GDM1 (cell line): ENCODE measurements at regions not wholly inside any gene's neighbourhood (a gene's known extent, or its start where the extent isn't known, plus 50 kb on each side); places are given as distances from the start of the nearest gene placed in this dataset.
"Not testable (repeated sequence)": the region's sequence is repeated elsewhere in the genome, so short reads cannot be mapped to it uniquely, and the experiment has no call there.

Experiments used
- DNase-seq: peaks from one replicate; lab custom pipeline; 2025; lab: John Stamatoyannopoulos, UW

DNA sequence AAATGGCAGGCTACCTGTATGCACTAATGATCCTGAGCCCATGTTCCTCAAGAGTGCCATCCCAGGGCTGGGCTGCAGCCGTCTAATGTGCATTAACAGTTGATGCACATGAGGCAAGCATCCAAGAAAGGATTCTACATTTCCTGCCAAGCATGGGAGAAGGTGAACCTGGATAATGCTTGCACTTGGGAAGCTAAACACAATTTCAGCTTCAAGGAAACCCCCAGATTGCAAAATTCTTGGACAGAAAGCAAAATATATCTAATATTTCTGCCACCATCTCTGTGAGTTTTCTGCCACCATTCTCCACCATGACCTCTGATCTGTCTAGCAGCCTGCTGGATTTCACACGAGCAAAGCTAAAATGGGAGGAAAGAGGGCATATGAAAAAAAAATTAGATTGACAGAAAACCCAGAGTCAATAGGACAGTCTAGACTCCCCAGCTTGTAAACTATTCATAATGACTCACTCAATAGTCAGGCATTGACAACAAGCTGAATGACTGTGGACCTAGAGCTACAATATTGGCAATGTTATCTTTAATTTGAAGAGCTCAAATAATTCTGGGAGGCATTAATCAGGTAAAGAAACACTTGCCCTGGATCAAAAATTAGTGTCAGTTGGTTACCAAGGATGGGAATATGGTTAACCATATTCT lies 91.9 kb upstream of the BCL2L14 start:
- no peak for DNase-seq

DNA sequence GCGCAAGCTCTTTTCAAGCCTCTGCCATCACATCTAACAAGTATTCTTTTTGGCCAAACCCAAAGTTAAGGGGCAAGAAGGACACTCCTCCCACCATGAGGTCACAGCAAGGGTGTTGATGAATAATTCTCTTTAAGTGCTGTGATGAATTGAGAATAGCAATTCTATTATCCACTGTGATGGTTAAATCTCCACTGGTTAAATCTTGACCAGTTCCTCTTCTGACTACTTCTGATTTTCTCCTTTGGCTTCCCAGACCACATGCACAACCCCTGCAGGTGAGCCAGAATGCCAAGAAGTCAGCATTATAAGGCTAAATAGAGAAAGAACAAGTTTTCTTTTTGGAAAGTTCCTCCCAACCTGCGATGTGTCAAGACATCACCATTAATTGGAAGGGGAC lies 90.6 kb upstream of the BCL2L14 start:
- DNase-seq: no peak

DNA sequence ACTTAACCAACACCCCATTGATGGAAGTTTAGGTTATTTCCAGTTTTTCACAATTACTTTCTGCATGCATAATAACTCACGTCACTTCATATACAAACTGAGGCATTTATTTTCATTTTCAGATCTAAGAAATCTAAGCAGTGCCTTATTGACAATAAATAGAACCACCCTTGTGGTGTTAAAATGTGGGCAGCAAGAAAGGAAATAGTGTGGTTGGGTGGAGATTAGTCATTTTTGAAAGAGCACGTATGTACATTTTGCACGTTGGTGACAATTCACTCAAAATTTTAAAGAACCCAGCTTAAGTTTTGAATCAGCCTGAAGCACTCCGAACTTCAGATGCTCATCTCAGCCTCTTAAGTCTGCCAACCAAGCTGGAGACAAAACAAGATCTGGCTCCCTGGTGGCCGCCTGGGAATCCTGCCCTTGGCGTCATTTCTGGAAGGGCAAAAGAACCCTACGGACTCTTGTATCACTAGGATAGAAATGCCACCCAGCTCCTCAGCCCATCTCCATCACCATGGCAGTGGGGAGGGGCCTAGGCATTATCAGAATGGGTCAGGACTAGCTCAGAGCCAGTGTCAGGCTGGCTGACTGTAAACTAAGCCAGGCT lies 89.5 kb upstream of the BCL2L14 start:
- DNase-seq: peak; percentile 0

DNA sequence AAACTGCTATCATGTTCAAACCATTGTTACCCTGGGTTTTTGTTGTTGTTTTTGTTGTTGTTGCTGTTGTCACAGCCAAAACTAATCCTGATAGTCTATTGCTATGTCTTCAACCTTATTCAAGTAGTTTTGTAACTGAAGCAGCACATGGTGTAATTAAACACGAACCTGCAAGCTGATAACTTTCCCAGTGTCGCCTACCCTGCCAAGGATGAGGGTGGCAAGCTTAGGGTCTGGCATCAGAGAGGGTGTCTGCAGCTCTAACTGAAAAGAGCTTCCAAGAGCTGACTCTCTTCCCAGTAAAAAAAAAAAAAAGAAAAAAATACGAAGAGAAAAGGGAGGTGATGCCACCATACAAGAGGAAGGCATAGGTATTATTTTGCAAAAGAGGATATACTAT lies 86.3 kb upstream of the BCL2L14 start:
- no peak for DNase-seq

DNA sequence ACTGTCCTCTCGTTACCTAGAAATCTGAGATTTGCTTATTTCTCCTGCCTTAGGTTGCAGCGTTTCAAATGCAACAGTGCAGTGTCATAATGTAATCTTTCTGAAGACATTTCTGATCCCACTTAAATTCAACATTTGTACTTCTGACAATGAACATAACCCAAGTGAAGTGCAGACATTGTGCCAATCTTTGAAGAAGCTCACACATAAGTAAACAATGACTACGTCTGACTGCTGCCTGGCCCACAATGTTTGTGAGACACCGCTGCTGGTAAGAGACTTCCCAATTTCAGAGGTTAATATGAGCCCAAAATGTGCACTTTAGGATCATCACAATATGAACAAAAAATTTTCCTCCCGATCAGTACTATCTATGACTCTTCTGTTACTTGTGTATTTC lies 84.6 kb upstream of the BCL2L14 start:
- DNase-seq: no peak

DNA sequence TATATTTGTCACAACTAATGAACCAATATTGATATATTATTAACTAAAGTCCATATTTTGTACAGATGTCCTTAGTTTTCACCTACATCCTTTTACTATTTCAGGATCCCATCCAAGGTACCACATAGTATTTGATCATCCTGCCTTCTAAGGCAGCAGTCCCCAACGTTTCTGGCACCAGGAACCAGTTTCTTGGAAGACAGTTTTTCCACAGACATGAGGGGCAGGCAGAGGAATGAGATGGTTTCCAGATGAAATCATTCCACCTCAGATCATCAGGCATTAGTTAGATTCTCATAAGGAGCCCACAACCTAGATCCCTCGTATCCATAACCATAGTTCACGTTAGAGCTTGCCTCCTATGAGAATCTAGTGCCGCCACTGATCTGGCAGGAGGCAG lies 82.8 kb upstream of the BCL2L14 start:
- no peak for DNase-seq

DNA sequence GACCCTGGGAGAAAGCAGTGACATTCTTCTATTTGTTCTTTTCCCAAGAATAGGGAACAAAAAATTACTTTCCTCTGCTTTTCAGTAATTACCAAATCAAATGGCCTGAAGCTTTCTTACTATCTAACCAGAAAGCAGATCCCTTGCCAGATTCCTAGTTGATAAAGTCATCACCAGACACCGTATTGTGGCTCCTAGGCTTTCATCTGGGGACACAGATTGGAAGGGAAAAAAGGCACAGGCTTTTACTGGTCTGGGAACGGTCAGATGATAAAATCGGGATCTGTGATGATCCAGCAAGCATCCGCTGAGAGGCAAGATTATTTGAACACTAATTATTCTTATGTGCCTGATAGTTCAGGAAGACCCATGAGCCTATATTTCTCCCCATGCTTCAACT lies 79.1 kb upstream of the BCL2L14 start:
- no peak for DNase-seq

DNA sequence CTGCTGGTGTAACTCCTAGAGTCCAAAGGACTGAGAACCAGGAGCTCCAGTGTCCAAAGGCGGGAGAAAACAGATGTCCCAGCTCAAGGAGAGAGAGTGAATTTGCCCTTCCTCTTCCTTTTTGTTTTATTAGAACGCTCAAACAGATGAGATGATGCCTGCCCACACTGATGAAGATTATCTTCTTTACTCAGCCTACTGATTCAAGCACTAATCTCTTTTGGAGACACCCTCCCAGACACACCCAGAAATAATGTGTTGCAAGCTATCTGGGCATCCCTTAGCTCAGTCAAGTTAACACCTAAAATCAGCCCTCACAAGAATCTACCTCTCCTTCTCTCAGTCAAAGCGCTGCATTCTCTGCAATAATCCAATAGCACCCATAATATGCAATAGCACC lies 78.2 kb upstream of the BCL2L14 start:
- DNase-seq: no peak

DNA sequence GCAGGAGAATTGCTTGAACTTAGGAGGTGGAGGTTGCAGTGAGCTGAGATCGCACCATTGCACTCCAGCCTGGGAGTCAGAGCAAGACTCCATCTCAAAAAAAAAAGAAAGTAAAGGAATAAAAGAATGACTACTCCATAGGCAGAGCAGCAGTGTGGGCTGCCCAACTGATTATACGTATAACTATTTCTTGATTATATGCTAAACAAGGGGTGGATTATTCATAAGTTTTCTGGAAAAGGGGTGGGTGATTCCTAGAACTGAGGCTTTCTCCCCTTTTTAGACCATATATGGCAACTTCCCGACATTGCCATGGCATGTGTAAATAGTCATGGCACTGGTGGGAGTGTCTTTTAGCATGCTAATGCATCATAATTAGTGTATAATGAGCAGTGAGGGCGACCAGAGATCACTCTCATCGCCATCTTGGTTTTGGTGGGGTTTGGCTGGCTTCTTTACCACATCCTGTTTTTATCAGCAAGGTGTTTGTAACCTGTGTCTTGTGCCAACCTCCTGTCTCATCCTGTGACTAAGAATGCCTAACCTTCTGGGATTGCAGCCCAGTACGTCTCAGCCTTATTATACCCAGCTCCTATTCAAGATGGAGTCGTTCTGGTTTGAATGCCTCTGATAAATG lies 72.3 kb upstream of the BCL2L14 start:
- DNase-seq: not testable (repeated sequence)

DNA sequence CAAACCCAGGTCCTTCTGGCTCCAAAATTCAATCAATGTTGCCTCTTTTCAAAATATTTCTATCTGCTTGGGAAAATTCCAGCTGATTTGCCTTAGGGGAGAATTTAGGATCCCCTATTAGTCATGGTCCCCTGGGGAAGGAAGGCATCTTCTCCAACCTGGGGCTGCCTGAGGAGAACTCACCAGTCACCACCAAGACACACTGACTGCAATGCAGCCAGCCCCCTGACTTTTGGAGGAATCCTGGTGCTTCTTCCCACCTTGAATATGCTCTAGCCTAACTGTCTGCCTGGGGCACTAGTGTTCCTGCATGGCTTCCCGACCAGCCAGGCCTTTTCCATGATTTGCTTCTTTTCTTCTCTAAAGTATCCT lies 71.8 kb upstream of the BCL2L14 start:
- no peak for DNase-seq

DNA sequence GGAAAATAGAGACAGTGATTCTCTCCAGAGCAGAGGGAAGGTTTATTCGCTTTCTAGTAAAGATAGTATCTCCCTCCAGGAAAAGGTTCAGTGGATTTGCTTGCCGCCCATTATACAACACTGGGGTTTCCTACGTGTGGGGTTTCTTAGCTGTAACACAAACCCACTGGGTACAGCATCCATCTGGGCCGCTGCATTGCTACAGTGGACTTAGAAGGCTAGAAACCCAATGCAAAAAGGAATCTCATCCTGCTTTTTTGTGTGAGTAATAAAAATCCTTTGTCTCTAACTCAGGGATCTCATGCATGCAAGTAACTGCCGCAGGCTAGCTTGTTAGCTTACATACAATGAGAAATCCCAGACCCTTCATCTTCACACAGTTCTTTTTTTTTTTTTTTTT lies 67.1 kb upstream of the BCL2L14 start:
- no peak for DNase-seq

DNA sequence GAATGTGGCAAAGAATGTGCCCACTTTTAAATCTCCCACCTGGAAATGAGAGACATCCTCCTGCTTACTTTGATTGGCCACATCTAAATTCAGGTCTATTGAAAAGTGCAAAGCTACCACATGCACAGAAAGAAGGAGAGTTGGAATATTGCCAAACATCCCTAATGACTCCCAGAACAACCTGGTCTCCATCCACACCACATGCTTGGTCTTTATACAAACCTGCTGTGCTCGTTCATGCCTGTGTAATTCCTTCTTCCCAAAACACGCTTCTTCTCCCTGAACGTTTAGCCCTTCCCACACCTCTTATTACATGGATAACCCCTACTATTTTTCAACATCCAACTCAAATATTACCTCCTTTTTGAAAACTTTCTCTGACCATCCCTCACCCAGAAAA lies 66.2 kb upstream of the BCL2L14 start:
- DNase-seq: no peak

DNA sequence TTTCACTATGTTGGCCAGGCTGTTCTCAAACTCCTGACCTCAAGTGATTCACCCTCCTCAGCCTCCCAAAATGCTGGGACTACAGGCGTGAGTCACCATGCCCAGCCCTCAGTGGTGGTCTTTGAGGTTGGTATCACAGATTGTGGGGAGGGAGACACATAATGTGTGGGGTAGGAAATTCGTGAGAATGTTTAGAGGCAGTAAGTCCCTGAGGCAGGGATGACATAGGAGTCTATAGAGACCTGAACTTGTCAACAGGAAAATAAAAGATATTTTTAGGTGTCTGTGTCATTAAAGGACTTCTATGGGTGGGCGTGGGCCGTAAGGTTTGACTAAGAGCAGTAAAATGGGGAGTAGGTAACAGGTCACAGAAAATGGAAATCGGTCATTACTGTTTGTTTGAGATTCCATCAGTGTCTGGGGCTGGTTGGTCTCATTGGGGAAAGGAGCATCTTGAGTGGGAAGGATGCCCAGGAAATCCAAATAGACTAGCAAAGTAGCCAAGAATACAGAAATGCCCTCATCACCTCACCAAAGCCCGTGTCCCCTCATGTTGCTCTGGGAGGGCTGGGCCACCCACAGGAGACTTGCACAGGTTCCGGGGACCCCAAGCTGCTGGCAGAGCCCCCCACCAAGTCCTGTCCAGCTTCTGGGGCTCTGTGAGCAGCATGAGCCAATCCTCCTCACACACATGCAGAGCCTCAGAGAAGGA lies 63.6 kb upstream of the BCL2L14 start:
- DNase-seq: no peak

DNA sequence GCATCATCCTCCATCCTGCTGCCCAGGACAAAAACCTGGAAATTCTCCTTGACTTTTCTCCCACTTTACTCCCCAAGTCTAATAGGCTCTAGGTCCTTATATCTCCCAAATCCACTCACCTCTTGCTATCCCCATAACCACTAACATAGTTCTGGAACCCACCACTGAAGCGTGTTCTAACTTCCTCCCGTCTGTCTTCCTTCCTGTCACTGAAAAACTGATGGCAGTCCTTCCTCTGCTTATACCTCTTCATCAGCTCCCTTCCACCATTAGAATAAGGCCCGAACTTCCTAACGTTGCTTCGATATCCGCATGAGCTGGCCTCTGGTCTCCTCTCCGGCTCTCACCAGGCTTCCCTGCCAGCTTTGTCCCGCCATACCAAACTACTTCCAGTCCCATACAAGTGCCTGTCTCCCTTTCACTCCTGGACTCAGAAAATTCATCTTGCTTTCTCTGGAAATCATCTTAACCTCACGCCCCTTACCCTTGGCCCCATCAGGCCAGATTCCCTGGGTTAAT lies 63.0 kb upstream of the BCL2L14 start:
- DNase-seq: no peak

DNA sequence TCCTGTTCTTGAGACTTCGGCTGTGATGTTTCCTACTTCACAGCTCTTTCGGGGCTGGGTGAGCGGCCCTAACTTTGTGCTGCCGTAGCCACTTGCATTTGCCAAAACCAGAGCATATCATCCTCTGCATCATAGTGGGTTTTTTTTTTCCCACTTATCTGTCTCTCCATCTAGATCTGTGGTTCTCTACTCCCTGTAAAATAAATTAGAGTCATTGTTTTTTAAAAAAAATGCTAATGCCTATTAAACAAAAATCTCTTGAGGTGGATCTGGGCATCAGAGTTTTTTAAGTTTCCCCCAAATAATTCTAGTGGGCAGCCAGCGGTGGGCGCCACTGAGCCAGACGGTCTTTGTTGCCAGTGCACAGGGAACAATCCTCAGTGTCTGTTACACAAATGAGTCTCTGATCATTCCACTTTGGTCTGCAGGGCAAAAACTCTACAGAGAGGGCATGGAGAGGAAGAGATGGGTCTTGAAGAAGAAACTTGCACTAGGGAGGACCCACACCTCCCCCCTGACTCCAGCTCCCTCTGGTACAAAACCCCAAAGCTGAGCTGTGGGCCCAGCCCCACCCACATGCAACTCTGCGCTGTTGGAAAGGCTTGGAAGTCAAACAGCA lies 62.4 kb upstream of the BCL2L14 start:
- no peak for DNase-seq

DNA sequence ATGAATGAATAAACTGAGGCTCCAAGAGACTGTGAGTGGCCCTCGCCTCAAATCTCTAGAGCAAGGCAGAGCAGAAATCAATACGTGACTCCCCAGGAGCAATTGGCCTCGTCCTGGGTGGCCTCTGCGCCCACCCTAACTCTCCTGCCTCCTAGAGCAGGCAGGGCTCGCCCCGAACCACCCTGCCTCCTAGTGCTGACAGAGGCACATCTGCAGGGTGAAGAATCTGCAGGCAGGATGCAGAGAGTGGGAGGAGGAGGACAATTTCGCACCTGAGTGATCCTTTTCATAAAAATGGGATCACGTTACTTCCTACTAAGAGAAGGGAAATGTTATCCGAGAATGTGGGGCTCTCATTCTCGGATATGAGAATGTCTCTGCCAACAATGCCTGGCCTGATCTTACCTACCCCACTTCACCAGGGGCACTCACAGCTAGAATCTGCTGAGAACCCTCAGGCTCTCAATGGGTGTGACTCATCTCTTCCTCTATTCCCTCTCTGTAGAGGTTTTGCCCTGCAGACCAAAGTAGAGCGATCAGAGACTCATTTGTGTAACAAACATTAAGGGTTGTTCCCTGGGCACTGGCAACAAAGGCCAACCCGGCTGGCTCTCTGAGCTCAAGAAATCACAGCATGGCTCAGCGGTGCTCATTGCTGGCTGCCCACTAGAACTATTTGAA lies 61.7 kb upstream of the BCL2L14 start:
- no peak for DNase-seq

DNA sequence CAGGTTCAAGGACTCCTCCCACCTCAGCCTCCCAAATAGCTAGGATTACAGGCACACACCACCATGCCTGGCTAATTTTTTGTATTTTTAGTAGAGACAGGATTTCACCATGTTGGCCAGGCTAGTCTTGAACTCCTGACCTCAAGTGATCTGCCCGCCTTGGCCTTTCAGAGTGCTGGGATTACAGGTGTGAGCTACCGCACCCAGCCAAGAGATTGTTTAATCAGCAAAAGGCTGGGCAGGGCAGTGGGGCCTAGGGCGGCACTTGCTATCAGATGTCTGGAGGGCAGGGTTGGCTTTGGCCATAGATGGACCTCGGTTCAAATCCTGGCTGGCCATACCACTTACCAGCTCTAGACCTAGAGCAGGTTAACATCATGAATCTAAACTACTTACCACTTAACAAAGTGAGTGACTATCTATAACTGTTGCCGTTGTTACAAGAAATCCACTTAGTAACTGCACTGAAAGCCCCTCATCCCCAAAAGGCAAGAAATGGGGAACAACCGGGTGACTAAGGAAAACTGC lies 60.9 kb upstream of the BCL2L14 start:
- DNase-seq: not testable (repeated sequence)

DNA sequence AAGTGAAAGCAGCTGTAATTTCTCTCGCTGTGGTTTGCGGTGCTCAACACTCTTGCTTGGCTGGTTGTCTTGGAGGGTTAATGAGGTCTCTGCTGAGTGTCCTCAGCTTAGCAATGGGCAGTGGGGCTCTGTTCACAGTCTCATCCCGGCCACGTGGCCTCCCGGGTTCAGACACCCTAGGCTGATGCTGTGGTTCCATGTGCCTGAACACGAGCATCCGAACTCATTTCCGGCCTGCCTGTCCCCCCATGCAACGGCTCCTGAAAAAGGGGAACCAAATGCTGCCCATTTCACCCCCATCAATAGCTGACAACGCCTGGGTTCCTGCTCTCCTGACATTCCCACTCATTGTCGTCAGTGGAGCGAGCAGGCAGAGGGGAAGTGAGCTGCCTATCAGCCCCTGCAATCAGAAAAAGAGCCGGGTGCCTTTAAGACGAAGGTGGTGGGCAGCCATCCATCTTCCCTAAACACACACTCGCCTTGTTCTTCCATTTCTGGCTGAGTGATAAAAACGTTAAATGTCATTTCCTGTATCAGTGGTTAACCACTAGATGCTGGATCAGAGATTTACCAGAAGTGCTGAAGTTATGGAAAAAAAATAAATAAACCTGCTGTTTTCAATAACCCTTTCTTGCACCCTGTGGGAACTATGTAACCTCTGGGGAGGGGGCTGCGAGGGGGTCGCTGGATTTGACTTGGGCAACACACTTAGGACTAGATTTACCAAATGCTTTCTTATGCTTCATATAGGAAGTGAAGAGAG lies 60.3 kb upstream of the BCL2L14 start:
- DNase-seq: peak; percentile 88

DNA sequence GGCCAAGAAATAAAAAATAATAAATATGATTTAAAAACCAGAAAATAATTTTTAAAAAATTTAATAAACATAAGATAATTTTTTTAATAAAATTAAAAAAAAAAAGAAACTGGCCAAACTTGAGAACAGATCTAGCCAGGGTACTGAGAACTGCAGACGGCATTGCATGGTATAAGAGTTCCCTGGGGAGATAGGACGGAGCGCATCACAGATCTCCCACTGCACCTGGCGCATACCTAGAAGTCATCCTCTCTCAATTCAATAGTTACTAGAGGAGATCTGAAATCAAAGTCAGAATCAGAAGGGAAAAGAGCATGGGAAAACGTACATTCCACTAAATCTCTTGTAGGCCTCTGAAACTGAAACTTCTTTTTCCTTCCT lies 58.9 kb upstream of the BCL2L14 start:
- no peak for DNase-seq

DNA sequence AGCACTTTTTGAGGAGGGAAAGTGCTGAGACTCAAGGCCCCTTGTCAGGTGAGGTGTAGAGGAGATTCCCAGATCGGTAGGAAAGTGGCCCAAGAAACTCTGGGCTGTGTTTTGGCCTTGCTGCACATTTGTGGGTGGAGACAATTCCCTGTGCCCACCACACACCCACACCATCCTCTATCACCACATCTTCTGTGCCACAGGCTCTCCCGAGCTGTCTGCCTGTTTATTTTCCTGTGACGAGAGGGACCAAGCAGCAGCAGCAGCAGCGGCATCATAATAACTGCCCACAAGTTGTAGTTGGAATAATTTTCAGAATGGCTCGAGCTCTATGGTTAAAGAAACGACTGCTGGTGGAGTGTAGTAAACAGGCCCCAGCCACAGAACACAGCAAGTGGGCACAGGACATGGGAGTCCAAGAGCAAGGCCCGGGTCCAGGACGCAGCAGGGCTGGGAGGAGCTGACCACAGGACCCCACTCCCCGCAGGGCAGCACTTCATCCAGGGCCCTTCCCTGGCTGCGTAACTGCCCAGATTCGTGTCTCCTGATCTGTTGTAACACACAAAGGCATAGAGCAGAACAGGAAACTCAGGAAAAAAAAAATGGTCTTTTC lies 55.6 kb upstream of the BCL2L14 start:
- no peak for DNase-seq
